Neuronal stem cell (in vitro differentiated cells): ENCODE measurements at regions not wholly inside any gene's neighbourhood (a gene's known extent, or its start where the extent isn't known, plus 50 kb on each side); places are given as distances from the start of the nearest gene placed in this dataset.
A peak's percentile ranks its signal among the peaks of the same experiment; 100 is the strongest.

Experiments used
- DNase-seq: peaks from one replicate; pipeline ENCODE4 v3.0.0-alpha.2; 2013; ENCODE audit warnings: low spot score
- H2AFZ ChIP-seq: one replicate; pipeline ENCODE4 v1.6.1; 2013; ENCODE audit warnings: mild to moderate bottlenecking, low read length, inconsistent platforms
- H2AK5ac ChIP-seq: 2 replicates; pipeline ENCODE4 v1.6.1; 2013; ENCODE audit warnings: low read depth, mild to moderate bottlenecking, inconsistent platforms, low read length, moderate library complexity, mixed read lengths
- H2BK120ac ChIP-seq: 2 replicates; pipeline ENCODE4 v1.6.1; 2013; ENCODE audit warnings: low read depth, mild to moderate bottlenecking, inconsistent platforms, low read length, moderate library complexity, mixed read lengths
- H2BK12ac ChIP-seq: one replicate; pipeline ENCODE4 v1.6.1; 2013; ENCODE audit warnings: low read length, inconsistent platforms
- H2BK15ac ChIP-seq: 2 replicates; pipeline ENCODE4 v1.6.1; 2013; ENCODE audit warnings: mild to moderate bottlenecking, low read length, inconsistent platforms, mixed read lengths
- H2BK5ac ChIP-seq: one replicate; pipeline ENCODE4 v1.6.1; 2013; ENCODE audit warnings: inconsistent platforms, mild to moderate bottlenecking, low read length, moderate library complexity
- H3K14ac ChIP-seq: one replicate; pipeline ENCODE4 v1.6.1; 2013; ENCODE audit warnings: low read length, inconsistent platforms
- H3K18ac ChIP-seq: 2 replicates; pipeline ENCODE4 v1.6.1; 2013; ENCODE audit warnings: low read length, inconsistent platforms
- H3K23ac ChIP-seq: 2 replicates; pipeline ENCODE4 v1.6.1; 2013; ENCODE audit warnings: low read depth, mild to moderate bottlenecking, mixed read lengths, low read length, inconsistent platforms; ENCODE audit not compliant: poor library complexity
- H3K27ac ChIP-seq: replicated peaks from 3 replicates; pipeline ENCODE4 v1.5.1; 2013; ENCODE audit warnings: low read length, inconsistent platforms
- H3K27me3 ChIP-seq, 3 experiments: 2 replicates each; pipeline ENCODE4 v1.6.1; 2013; ENCODE audit warnings: low read length in 3 of 3, mild to moderate bottlenecking in 2 of 3, inconsistent platforms in 1 of 3, low read depth in 1 of 3, mixed read lengths in 1 of 3, moderate library complexity in 1 of 3; ENCODE audit not compliant: control insufficient read depth in 3 of 3, insufficient read depth in 3 of 3
- H3K36me3 ChIP-seq, 2 donors: replicated peaks in 1 of 2; 2 replicates each; pipeline ENCODE4 v1.6.1; 2013; ENCODE audit warnings: low read length in 2 of 2; ENCODE audit not compliant: control insufficient read depth in 2 of 2, insufficient read depth in 2 of 2
- H3K4ac ChIP-seq: 2 replicates; pipeline ENCODE4 v1.6.1; 2013; ENCODE audit warnings: inconsistent platforms, mild to moderate bottlenecking, low read length, moderate library complexity
- H3K4me1 ChIP-seq, 2 donors: 1 replicate in 1 of 2; 2 replicates in 1 of 2; pipeline ENCODE4 v1.6.1; 2013; ENCODE audit warnings: low read length in 2 of 2, low read depth in 1 of 2; ENCODE audit not compliant: control insufficient read depth in 2 of 2, insufficient read depth in 1 of 2
- H3K4me2 ChIP-seq: one replicate; pipeline ENCODE4 v1.6.1; 2013; ENCODE audit warnings: mild to moderate bottlenecking, low read length, inconsistent platforms; ENCODE audit not compliant: insufficient read depth, poor library complexity, severe bottlenecking
- H3K4me3 ChIP-seq, 2 donors: 2 replicates each; pipeline ENCODE4 v1.5.1; 2013; ENCODE audit warnings: low read length in 2 of 2, mild to moderate bottlenecking in 2 of 2, inconsistent platforms in 1 of 2, moderate library complexity in 1 of 2
- H3K79me1 ChIP-seq: one replicate; pipeline ENCODE4 v1.6.1; 2013; ENCODE audit warnings: low read depth, mild to moderate bottlenecking, inconsistent platforms, low read length, moderate library complexity
- H3K9ac ChIP-seq: one replicate; pipeline ENCODE4 v1.6.1; 2013; ENCODE audit warnings: mild to moderate bottlenecking, low read depth, low read length, inconsistent platforms; ENCODE audit not compliant: poor library complexity
- H3K9me3 ChIP-seq, 2 donors: replicated peaks in 1 of 2; 2 replicates each; pipeline versions ENCODE3 to v1.6.1; 2013; ENCODE audit warnings: low read length in 2 of 2, mild to moderate bottlenecking in 2 of 2, inconsistent platforms in 1 of 2, low read depth in 1 of 2, mixed read lengths in 1 of 2, moderate library complexity in 1 of 2; ENCODE audit not compliant: control insufficient read depth in 2 of 2, insufficient read depth in 1 of 2
- H4K8ac ChIP-seq: one replicate; pipeline ENCODE4 v1.6.1; 2013; ENCODE audit warnings: low read depth, mild to moderate bottlenecking, inconsistent platforms, low read length, moderate library complexity
- H4K91ac ChIP-seq: one replicate; pipeline ENCODE4 v1.6.1; 2013; ENCODE audit warnings: low read length, low read depth, mild to moderate bottlenecking, inconsistent platforms; ENCODE audit not compliant: poor library complexity
- WGBS, 2 donors: extraction: QIAGEN DNeasy Blood & Tissue Kit; methylation state at CpG; one replicate each; pipeline ENCODE4 v1.1.7; 2013; ENCODE audit warnings: missing lambda C conversion rate in 2 of 2, mixed read lengths in 1 of 2; ENCODE audit not compliant: insufficient read length in 2 of 2, insufficient replicate concordance in 1 of 2; ENCODE audit errors: extremely low coverage in 2 of 2; 5-methylcytosine and 5-hydroxymethylcytosine counted together

- no peak overlapping the region for H2AK5ac ChIP-seq
- no peaks in the 10 kb centered on the region for H3K9me3 ChIP-seq
- H2AFZ ChIP-seq: no peak overlapping the region
- no peak overlapping the region for H3K14ac ChIP-seq
- H3K9ac ChIP-seq: no peak overlapping the region
- no peak overlapping the region for H4K91ac ChIP-seq
- no peak overlapping the region for H2BK120ac ChIP-seq
- no peak overlapping the region for H3K27ac ChIP-seq
- WGBS, 2 donors: no CpG with 5 or more reads among the region's 3 CpGs
- H4K8ac ChIP-seq: no peak overlapping the region
- H2BK12ac ChIP-seq: no peak overlapping the region
- no peak overlapping the region for H3K4ac ChIP-seq
- H3K79me1 ChIP-seq: no peaks in the 10 kb centered on the region
- no peak overlapping the region for H3K23ac ChIP-seq
- no peak overlapping the region for H3K4me3 ChIP-seq
- no peak overlapping the region for H3K4me2 ChIP-seq
- peaks cover 0 to 12% (median 3%) of the 10 kb centered on the region in 3 experiments for H3K27me3 ChIP-seq
- H3K18ac ChIP-seq: no peak overlapping the region
- no peak overlapping the region for H2BK5ac ChIP-seq
- peaks cover 0 to 6% of the 10 kb centered on the region in 2 donors for H3K4me1 ChIP-seq
- H2BK15ac ChIP-seq: no peak overlapping the region
- no peak for DNase-seq
- no peaks in the 10 kb centered on the region for H3K36me3 ChIP-seq
Measured at GRCh38 chr15:70327328-70327855, 229.7 kb upstream of the TLE3 start.

- Histone ChIP-seq H3K4me2 (no peak overlapping the region), H3K14ac (no peak overlapping the region), H3K79me1 (no peaks in the 10 kb centered on the region), H3K4ac (no peak overlapping the region), H2BK12ac (no peak overlapping the region), H4K8ac (no peak overlapping the region), H3K23ac (no peak overlapping the region), H3K27me3 (peaks cover 0 to 25% (median 3%) of the 10 kb centered on the region in 3 experiments), H3K9me3 (no peaks in the 10 kb centered on the region), H3K27ac (no peak overlapping the region), H3K18ac (no peak overlapping the region), H2AK5ac (no peak overlapping the region), H3K4me3 (no peak overlapping the region), H2BK120ac (no peak overlapping the region), H3K9ac (no peak overlapping the region), H2BK5ac (no peak overlapping the region), H2BK15ac (no peak overlapping the region), H3K4me1 (peaks cover 0 to 6% of the 10 kb centered on the region in 2 donors), H2AFZ (no peak overlapping the region), H3K36me3 (no peaks in the 10 kb centered on the region), H4K91ac (no peak overlapping the region)
- WGBS, 2 donors: no CpG with 5 or more reads among the region's 15 CpGs
- no peak for DNase-seq
Measured at GRCh38 chr15:70324001-70324974, 226.6 kb upstream of the TLE3 start.

- Histone ChIP-seq H3K4me3 (no peak overlapping the region), H2BK120ac (no peak overlapping the region), H3K18ac (peak overlapping the region; percentile 4), H3K14ac (no peak overlapping the region), H3K23ac (no peak overlapping the region), H2BK12ac (no peak overlapping the region), H3K4me2 (no peak overlapping the region), H3K36me3 (no peaks in the 10 kb centered on the region), H2BK15ac (no peak overlapping the region), H3K4me1 (peaks cover 0 to 6% of the 10 kb centered on the region in 2 donors), H3K79me1 (no peaks in the 10 kb centered on the region), H2AFZ (no peak overlapping the region), H3K27me3 (peaks cover 0 to 25% (median 3%) of the 10 kb centered on the region in 3 experiments), H3K4ac (no peak overlapping the region), H4K91ac (no peak overlapping the region), H3K9me3 (no peaks in the 10 kb centered on the region), H4K8ac (no peak overlapping the region), H2AK5ac (no peak overlapping the region), H3K9ac (no peak overlapping the region), H3K27ac (no peak overlapping the region), H2BK5ac (no peak overlapping the region)
- DNase-seq: peak; percentile 15
- no CpG with 5 or more reads among the region's 11 CpGs for WGBS, 2 donors
Measured at GRCh38 chr15:70323111-70323851, 225.6 kb upstream of the TLE3 start.
